GM21737 (cell line): ENCODE measurements at regions not wholly inside any gene's neighbourhood (a gene's known extent, or its start where the extent isn't known, plus 50 kb on each side); places are given as distances from the start of the nearest gene placed in this dataset.

Experiments used
- ATAC-seq: cut with Tn5 transposase; IDR thresholded peaks from one replicate; pipeline ENCODE4 v1.9.1; 2021; ENCODE audit warnings: mild to moderate bottlenecking, moderate library complexity; ENCODE audit not compliant: unreplicated experiment

- no peak for ATAC-seq
Observed at GRCh38 chr13:84917252-84917878, 881.9 kb downstream of the SLITRK6 start.

- ATAC-seq, result no peak
Observed at GRCh38 chr13:84912720-84913119, 886.5 kb downstream of the SLITRK6 start.

GRCh38 chr13:84910423-84910822 lies 888.8 kb downstream of the SLITRK6 start:
- no peak for ATAC-seq

GRCh38 chr13:84903391-84903790 lies 895.8 kb downstream of the SLITRK6 start:
- ATAC-seq, result no peak

GRCh38 chr13:84902243-84902642 lies 897.0 kb downstream of the SLITRK6 start:
- no peak for ATAC-seq

GRCh38 chr13:84896128-84896527 lies 903.1 kb downstream of the SLITRK6 start:
- no peak for ATAC-seq

GRCh38 chr13:84894749-84895148 lies 904.5 kb downstream of the SLITRK6 start:
- ATAC-seq, result no peak

- no peak for ATAC-seq
Observed at GRCh38 chr13:84885868-84886267, 913.4 kb downstream of the SLITRK6 start.

GRCh38 chr13:84873951-84874350 lies 925.3 kb downstream of the SLITRK6 start:
- ATAC-seq, result no peak

GRCh38 chr13:84870190-84870589 lies 929.0 kb downstream of the SLITRK6 start:
- ATAC-seq, result no peak

GRCh38 chr13:84867246-84867645 lies 932.0 kb downstream of the SLITRK6 start:
- ATAC-seq, result no peak

- ATAC-seq, result no peak
Observed at GRCh38 chr13:84865783-84866221, 933.4 kb downstream of the SLITRK6 start.

- no peak for ATAC-seq
Observed at GRCh38 chr13:84864341-84864740, 934.9 kb downstream of the SLITRK6 start.

GRCh38 chr13:84847107-84847506 lies 952.1 kb downstream of the SLITRK6 start:
- ATAC-seq, result no peak

GRCh38 chr13:84845907-84846619 lies 953.2 kb downstream of the SLITRK6 start:
- no peak for ATAC-seq

GRCh38 chr13:84844473-84844872 lies 954.7 kb downstream of the SLITRK6 start:
- no peak for ATAC-seq

GRCh38 chr13:84843368-84843767 lies 955.9 kb downstream of the SLITRK6 start:
- ATAC-seq, result no peak

GRCh38 chr13:84834201-84834600 lies 951.9 kb upstream of the SLITRK1 start:
- no peak for ATAC-seq

GRCh38 chr13:84831666-84832657 lies 949.7 kb upstream of the SLITRK1 start:
- no peak for ATAC-seq

GRCh38 chr13:84823528-84823927 lies 941.3 kb upstream of the SLITRK1 start:
- no peak for ATAC-seq

GRCh38 chr13:84821261-84821660 lies 939.0 kb upstream of the SLITRK1 start:
- ATAC-seq, result no peak
